Heart left ventricle (tissue), 16 donors: ENCODE measurements at regions not wholly inside any gene's neighbourhood (a gene's known extent, or its start where the extent isn't known, plus 50 kb on each side); places are given as distances from the start of the nearest gene placed in this dataset.
"Not testable (repeated sequence)": the region's sequence is repeated elsewhere in the genome, so short reads cannot be mapped to it uniquely, and the experiment has no call there.

Experiments
- ATAC-seq, 4 donors: fragments of 200-7000 bp; cut with Tn5 transposase; one replicate each; pipeline ENCODE4 v1.9.1; 2020 to 2022; ENCODE audit warnings: moderate library complexity in 4 of 4, mild to moderate bottlenecking in 3 of 4, moderate number of reproducible peaks in 1 of 4
- DNase-seq, 5 donors: peaks; one replicate each; pipeline ENCODE4 v3.0.0-alpha.2; 2020
- H3K27ac ChIP-seq, 12 donors: fragments of 200-600 bp; sonication (generic) in 4 of 12; one replicate each; pipeline versions ENCODE4 v1.5.0 to v1.8.0; 2016 to 2022; ENCODE audit warnings: mild to moderate bottlenecking in 2 of 12
- H3K27me3 ChIP-seq, 9 donors: fragments of 200-600 bp; sonication (generic) in 2 of 9; one replicate each; pipeline versions ENCODE4 v1.5.1 to v1.8.0; 2016 to 2022; ENCODE audit warnings: mild to moderate bottlenecking in 3 of 9
- H3K36me3 ChIP-seq, 9 donors: fragments of 200-600 bp; sonication (generic) in 2 of 9; one replicate each; pipeline versions ENCODE4 v1.5.0 to v1.8.0; 2018 to 2022; ENCODE audit warnings: mild to moderate bottlenecking in 2 of 9
- H3K4me1 ChIP-seq, 12 donors: fragments of 200-600 bp; sonication (generic) in 4 of 12; one replicate each; pipeline versions ENCODE4 v1.5.0 to v1.8.0; 2016 to 2022; ENCODE audit warnings: mild to moderate bottlenecking in 3 of 12
- H3K4me3 ChIP-seq, 12 donors: fragments of 200-600 bp; sonication (generic) in 4 of 12; one replicate each; pipeline versions ENCODE4 v1.5.0 to v1.8.0; 2017 to 2022; ENCODE audit warnings: mild to moderate bottlenecking in 9 of 12, moderate library complexity in 4 of 12
- H3K9me3 ChIP-seq, 12 donors: fragments of 200-600 bp; sonication (generic) in 4 of 12; one replicate each; pipeline versions ENCODE4 v1.5.0 to v1.8.0; 2016 to 2022; ENCODE audit warnings: mild to moderate bottlenecking in 1 of 12
- WGBS, 4 donors: extraction: QIAGEN DNeasy Blood & Tissue Kit in 2 of 4; methylation state at CpG; one replicate each; pipeline versions ENCODE4 v1.1.5 to v1.1.7; 2013 to 2018; 5-methylcytosine and 5-hydroxymethylcytosine counted together
- intact Hi-C, 10 donors: fragments of 100-400 bp; cut with DNase I; formaldehyde crosslinking; loops; one replicate each; pipeline versions ENCODE4 v1.11.1 to v1.14.2; 2022
- donor health status: ischemic (EF 13 %, LVEDD 7.1; RV severe dilation, severe dysfunction).
- donor health status: healthy with polysubstance abuse.
- donor health status: DM: no; HTN: yes; CAD: no.
- donor health status: DM: no; HTN: no; CAD: no.
- donor health status: ischemic (EF 25% LVEDD 6.9; RV normal size, moderate dysfunction).
- donor health status: ischemic (EF 25% LVEDD 5.7; RV mildly dilated, moderate dysfunction).
- donor health status: healthy.
- donor health status: DM: yes; HTN: yes; CAD: no.
- donor health status: ischemic (EF 35%, LVEDD 5.7; RV mildly dilated, moderate dysfunction).
- donor health status: nonischemic (EF 11% LVEDD 7.7; RV severe dilation, severe dysfunction).
- donor health status: DM: yes; HTN: yes; CAD: no.
- donor health status: PGD.
- donor health status: ischemic (EF 29% LVEDD 5.4; RV normal size, mild dysfunction).
- donor health status: nonischemic (EF 23%, LVEDD 6.1; RV moderate dilation, normal function).

DNA sequence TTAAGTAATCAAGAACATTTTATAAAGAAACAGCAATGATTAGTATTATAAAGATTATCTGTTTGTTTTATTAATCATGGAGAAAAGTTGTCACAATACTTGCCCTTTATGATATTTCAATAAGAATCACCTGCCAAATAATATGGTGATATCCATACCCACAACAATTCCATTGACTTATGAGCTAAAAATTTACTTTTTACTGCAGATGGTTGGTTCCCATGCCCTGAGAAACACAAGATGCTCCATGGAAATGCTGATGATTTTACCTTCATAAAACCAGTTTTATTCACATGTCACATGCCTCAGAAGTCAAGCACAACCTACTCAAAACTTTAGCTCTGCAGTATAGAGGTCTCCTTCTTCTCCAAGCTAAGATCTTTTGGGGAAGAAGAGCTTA lies 293.6 kb downstream of the SPATA31A1 start:
- DNase-seq, H3K27ac ChIP-seq, H3K4me3 ChIP-seq, H3K9me3 ChIP-seq, ATAC-seq, H3K27me3 ChIP-seq, H3K4me1 ChIP-seq, intact Hi-C loops, H3K36me3 ChIP-seq: not testable (repeated sequence)

GRCh38 chr9:39656960-39657603 lies 301.6 kb downstream of the SPATA31A1 start:
- H3K36me3 ChIP-seq, H3K9me3 ChIP-seq, H3K4me3 ChIP-seq, DNase-seq, H3K27ac ChIP-seq, intact Hi-C loops, ATAC-seq, H3K27me3 ChIP-seq, H3K4me1 ChIP-seq: not testable (repeated sequence)
- no CpG with 5 or more reads among the region's 4 CpGs for WGBS, 4 donors

DNA sequence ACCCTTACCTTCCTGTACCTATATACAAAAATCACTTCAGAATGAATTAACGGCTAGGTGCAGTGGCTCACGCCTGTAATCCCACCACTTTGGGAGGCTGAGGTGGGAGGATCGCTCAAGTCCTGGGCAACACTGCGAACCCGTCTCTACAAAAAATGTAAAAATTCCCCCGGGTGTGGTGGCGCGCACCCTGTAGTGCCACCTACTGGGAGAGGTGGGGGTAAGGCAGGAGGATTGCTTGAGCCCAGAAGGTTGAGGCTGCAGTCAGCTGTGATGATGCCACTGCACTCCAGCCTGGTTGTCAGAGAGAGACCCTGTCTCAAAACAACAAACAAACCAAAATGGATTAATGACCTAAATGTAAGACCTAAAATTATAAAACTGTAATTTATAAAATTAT lies 307.6 kb downstream of the SPATA31A1 start:
- intact Hi-C loops, H3K4me1 ChIP-seq, H3K9me3 ChIP-seq, H3K27ac ChIP-seq, H3K27me3 ChIP-seq, H3K4me3 ChIP-seq, DNase-seq, ATAC-seq, H3K36me3 ChIP-seq: not testable (repeated sequence)
- no CpG with 5 or more reads among the region's 8 CpGs for WGBS, 4 donors

GRCh38 chr9:39663713-39664112 lies 308.2 kb downstream of the SPATA31A1 start:
- H3K27me3 ChIP-seq, intact Hi-C loops, H3K4me3 ChIP-seq, H3K4me1 ChIP-seq, H3K9me3 ChIP-seq, DNase-seq, H3K27ac ChIP-seq, H3K36me3 ChIP-seq, ATAC-seq: not testable (repeated sequence)
- WGBS, 4 donors, result no CpG with 5 or more reads among the region's 1 CpG

DNA sequence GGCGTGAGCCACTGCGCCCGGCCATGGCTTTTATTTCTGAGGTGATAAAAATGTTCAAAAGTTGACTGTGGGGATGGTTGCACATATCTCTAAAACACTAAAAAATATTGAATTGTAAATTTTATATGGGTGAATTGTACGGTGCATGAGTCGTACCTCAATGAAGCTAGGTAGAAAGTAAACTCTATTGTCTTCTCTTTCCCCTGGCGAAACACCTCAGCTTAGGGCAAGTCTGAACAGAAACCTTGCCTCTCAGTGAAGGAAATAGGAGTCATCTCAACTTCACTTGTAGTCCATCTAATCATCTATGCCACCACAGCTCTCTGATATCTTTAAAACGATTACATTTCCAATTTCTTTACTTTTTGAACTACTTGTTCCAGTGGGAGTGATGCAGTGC lies 309.6 kb downstream of the SPATA31A1 start:
- H3K4me1 ChIP-seq, H3K9me3 ChIP-seq, H3K27ac ChIP-seq, ATAC-seq, intact Hi-C loops, H3K27me3 ChIP-seq, H3K36me3 ChIP-seq, DNase-seq, H3K4me3 ChIP-seq: not testable (repeated sequence)
- WGBS, 4 donors, result 69 to 88% (median 80%) methylated on average over 3 to 5 of the region's 7 CpGs

- DNase-seq, H3K4me3 ChIP-seq, H3K27ac ChIP-seq, H3K36me3 ChIP-seq, H3K4me1 ChIP-seq, intact Hi-C loops, ATAC-seq, H3K9me3 ChIP-seq, H3K27me3 ChIP-seq: not testable (repeated sequence)
- WGBS, 4 donors, result no CpG with 5 or more reads among the region's 1 CpG
These were observed 319.2 kb downstream of the SPATA31A1 start for GRCh38 chr9:39674437-39675210.

GRCh38 chr9:39675211-39675553 lies 319.7 kb downstream of the SPATA31A1 start:
- intact Hi-C loops, H3K27me3 ChIP-seq, H3K9me3 ChIP-seq, H3K27ac ChIP-seq, DNase-seq, H3K36me3 ChIP-seq, H3K4me1 ChIP-seq, H3K4me3 ChIP-seq, ATAC-seq: not testable (repeated sequence)
- WGBS, 4 donors, result no CpG with 5 or more reads among the region's 2 CpGs

- H3K4me3 ChIP-seq, H3K27ac ChIP-seq, intact Hi-C loops, H3K36me3 ChIP-seq, H3K27me3 ChIP-seq, H3K9me3 ChIP-seq, DNase-seq, H3K4me1 ChIP-seq: not testable (repeated sequence)
- ATAC-seq, result peak in 1 of 4 donors; percentile 31
- WGBS, 4 donors, result no CpG with 5 or more reads among the region's 9 CpGs
These were observed 323.2 kb downstream of the SPATA31A1 start for GRCh38 chr9:39678534-39679263.

DNA sequence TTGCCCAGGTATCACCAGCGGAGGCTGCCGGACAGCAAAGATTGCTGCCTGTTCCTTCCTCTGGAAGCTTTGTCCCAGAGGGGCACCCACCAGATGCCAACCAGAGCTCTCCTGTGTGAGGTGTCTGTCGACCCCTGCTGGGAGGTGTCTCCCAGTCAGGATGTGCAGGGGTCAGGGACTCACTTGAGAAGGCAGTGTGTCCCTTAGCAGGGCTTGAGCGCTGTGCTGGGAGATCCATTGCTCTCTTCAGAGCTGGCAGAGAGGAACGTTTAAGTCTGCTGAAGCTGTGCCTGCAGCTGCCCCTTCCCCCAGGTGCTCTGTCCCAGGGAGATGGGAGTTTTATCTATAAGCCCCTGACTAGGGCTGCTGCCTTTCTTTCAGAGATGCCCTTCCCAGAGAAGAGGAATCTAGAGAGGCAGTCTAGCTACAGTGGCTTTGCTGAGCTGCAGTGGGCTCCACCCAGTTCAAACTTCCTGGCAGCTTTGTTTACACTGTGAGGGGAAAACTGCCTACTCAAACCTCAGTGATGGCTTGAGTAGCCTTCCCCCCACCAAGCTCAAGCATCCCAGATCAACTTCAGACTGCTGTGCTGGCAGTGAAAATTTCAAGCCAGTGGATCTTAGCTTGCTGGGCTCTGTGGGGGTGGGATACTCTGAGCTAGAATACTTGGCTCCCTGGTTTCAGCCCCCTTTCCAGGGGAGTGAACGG lies 325.4 kb downstream of the SPATA31A1 start:
- H3K4me3 ChIP-seq, H3K27ac ChIP-seq, ATAC-seq, H3K27me3 ChIP-seq, DNase-seq, H3K36me3 ChIP-seq, H3K4me1 ChIP-seq, H3K9me3 ChIP-seq, intact Hi-C loops: not testable (repeated sequence)
- WGBS, 4 donors, result 64 to 80% methylated on average over 2 of the region's 6 CpGs; no CpG with 5 or more reads in 2 of the 4 donors

GRCh38 chr9:39728862-39729261 lies 373.4 kb downstream of the SPATA31A1 start:
- WGBS, 4 donors, result no CpG with 5 or more reads among the region's 2 CpGs
- intact Hi-C loops, H3K9me3 ChIP-seq, ATAC-seq, H3K27me3 ChIP-seq, H3K4me3 ChIP-seq, H3K36me3 ChIP-seq, H3K27ac ChIP-seq, DNase-seq, H3K4me1 ChIP-seq: not testable (repeated sequence)
